ENCODE measurements at regions not wholly inside any gene's neighbourhood (a gene's known extent, or its start where the extent isn't known, plus 50 kb on each side); places are given as distances from the start of the nearest gene placed in this dataset.
"Not testable (repeated sequence)": the region's sequence is repeated elsewhere in the genome, so short reads cannot be mapped to it uniquely, and the experiment has no call there.

- no peak for DNase-seq
These were observed 77.3 kb upstream of the SVIL start for GRCh38 chr10:29712108-29712507.

DNA sequence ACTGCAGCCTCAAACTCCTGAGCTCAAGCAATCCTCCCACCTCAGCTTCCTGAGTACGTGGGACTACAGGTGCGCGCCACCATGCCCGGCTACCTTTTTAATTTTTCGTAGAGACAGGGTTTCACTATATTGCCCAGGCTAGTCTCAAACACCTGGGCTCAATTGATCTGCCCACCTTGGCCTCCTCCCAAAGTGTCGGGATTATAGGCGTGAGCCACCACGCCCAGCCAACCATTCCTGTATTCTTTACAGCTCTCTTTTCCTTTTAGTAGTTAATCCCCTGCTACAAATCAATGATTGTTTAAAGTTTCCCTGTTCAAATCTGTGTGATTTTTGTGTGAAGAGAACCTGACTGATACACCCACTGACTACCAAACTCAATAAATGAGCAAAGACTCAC lies 75.4 kb upstream of the SVIL start:
- DNase-seq = no peak

- DNase-seq = no peak
These were observed 74.8 kb upstream of the SVIL start for GRCh38 chr10:29709484-29710002.

DNA sequence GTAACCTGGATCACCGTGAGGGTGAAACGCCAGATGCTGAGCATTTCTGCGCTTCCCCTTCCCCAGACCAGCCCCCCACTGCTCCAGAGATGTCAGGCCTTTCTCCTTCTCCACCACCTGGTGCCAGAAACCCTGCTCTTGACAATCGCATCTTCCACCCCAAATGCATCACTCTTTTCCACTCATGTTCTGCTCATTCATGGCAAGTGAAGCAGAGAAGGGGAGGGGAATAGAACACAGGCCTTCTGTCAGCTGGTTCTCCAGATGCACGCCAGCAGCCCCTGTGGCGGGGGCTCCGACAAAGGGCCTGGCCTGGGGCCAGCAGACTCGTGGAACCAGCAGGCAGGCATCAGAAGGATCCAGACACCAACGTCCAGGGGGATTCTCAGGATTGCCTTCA lies 68.5 kb upstream of the SVIL start:
- DNase-seq = no peak

- no peak for DNase-seq
These were observed 67.7 kb upstream of the SVIL start for GRCh38 chr10:29702273-29703164.

DNA sequence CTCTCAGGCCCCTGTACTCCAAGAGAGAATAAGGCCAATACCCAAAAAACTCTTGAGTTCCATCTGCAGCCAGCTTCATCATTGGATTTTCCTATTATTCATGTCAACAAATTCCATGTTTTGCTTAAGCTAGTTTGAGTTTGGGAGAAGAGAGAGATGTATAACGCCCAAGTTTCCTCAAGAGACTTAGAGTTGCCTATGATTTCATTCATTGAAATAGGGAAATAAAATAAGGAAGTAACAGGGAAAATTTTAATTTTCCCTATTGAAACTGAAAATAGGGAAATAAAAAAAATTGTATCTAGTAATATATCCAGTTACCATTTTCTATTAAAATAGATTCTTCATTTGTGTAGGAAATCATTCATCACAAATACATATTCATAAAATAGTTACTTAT lies 66.5 kb upstream of the SVIL start:
- DNase-seq = no peak

DNA sequence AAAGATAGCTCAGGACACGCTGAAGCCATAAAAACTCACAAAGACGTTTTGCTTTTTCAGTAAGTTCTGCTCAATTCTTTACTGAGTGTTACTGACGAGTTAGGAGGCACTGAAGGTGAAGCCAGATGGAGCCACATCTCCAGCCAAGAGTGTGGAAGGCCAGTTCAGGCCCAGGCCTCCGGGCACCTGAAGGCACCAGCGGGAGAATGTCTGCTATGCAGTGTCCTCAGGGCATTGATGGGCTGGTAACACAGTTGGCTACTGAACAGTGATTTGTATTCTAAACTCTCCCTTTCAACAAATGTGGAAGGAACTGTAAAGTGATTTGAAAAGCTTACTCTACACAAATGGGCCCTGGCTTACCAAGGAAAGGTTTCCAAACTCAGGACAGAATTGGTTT lies 64.8 kb upstream of the SVIL start:
- no peak for DNase-seq

GRCh38 chr10:29698773-29699490 lies 64.2 kb upstream of the SVIL start:
- no peak for DNase-seq

GRCh38 chr10:29696581-29696980 lies 61.8 kb upstream of the SVIL start:
- not testable (repeated sequence) for DNase-seq

GRCh38 chr10:29694121-29694520 lies 59.4 kb upstream of the SVIL start:
- DNase-seq = no peak

DNA sequence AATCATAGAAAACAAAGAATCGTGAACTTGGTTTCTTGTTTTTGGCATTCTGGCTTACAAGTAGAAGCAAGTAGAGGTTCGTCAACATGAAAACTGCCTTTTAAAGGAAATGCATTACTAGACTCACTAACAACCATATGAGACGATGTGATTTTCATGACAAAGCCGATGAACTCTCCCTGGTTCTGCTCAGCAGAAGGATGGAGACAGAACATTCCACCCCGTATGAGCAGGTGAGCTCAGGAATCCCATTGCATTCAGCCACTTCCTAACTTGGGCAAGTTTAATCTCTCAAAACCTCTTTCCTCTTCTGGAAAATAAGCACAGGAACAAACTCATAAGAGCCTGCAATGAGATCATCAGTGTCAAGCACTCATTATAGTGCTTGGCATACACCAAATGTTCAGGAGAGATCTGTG lies 57.4 kb upstream of the SVIL start:
- DNase-seq = no peak

DNA sequence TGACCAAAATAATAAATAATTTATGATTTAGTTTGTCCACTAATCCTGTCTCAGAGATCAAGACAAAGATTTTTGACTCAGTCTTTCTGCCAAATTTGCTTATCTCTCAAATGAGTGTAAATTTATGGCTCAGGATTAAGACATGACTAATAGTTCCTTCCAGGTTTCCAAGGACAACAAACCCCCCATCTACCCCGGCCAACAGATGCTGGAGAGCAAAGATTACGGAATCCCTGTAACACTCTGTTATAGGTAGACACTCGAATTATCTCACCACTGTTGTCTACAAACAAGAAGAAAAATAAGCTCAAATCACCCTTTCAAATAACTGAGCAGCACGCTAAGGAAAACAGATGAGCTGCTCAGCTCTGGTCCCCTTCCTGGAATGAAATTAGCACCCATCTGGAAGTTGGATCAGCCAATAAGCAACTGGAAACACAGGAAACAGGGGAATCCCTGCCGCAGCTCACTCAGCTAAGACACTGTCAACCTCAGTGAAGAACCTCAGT lies 56.8 kb upstream of the SVIL start:
- no peak for DNase-seq

DNA sequence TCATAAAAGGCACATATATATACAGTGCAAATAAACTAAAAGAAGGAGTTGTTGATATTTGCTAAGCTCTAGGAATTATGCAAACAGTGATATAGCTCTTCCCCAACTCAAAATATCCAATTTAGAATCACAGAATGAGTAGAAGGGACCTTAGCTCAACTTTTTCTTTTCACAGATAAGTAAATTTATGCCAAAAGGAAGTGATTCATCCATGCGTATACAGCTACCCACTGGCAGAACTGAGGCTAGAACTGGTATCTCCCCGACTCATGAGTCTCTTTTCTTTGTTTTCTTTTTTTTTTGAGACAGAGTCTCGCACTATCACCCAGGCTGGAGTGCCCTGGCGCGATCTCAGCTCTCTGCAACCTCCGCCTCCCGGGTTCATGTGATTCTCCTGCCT lies 54.2 kb upstream of the SVIL start:
- DNase-seq = peak in 1 of 2 experiments; percentile 6

DNA sequence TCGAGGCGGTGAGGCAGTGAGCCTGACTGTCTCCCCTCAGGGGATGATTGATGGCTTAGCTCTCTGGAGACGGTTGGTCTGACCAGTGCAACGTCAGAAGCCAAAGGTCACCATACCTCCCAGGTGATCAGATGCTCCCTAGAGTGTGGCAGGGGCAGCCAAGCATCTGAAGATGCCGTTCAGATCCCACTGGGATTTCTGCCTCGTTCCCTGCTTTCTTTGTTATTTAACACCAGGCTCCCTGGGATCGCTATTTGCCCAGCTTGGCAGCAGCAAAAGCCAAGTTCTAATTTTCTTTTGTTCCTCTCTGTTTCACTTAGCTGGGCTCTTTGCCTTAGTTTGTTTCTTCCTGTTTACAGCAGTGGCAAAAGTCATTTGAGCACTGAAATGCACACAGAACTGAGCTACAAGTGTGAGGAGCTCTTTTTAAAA lies 53.5 kb upstream of the SVIL start:
- DNase-seq = no peak

GRCh38 chr10:29687421-29688164 lies 52.8 kb upstream of the SVIL start:
- DNase-seq = peak; percentile 50 to 52

DNA sequence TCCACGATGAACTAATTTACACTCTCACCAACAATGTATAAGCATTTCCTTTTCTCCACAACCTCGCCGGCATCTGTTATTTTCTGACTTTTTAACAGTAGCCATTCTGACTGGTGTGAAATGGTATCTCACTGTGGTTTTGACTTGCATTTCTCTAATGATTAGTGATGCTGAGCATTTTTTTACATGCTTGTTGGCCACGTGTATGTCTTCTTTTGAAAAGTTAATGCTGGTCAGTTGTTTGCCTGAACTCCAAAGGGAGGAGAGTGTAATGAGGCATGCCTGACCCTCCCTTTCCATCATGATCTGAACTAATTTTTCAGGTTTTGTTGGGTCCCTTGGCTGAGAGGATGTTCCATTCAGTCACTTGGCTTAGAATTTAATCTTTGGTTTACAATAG lies 50.7 kb upstream of the SVIL start:
- DNase-seq = no peak

All from AML-193 (cell line).